GM12878 (cell line): ENCODE measurements at regions not wholly inside any gene's neighbourhood (a gene's known extent, or its start where the extent isn't known, plus 50 kb on each side); places are given as distances from the start of the nearest gene placed in this dataset.

Source experiments
- ATAC-seq: fragments of 200-7000 bp; cut with Tn5 transposase; 3 replicates; pipeline ENCODE4 v1.9.1; 2020; ENCODE audit warnings: mild to moderate bottlenecking, moderate library complexity
- BruUV-seq: library from RNA; stranded (reverse); fragments of 400-500 nt; replicated peaks from 2 replicates; lab custom pipeline; 2021; lab: Mats Ljungman, UMichigan
- CTCF ChIA-PET: fragments of 300-600 bp; sonication (Branson Sonifier 250); formaldehyde crosslinking; extraction: SDS; loops from one replicate; lab custom pipeline; 2021; ENCODE audit warnings: inconsistent platforms; lab: Yijun Ruan, JAX
- POLR2A ChIA-PET: fragments of 350-600 bp; formaldehyde crosslinking; extraction: SDS; loops from one replicate; lab custom pipeline; 2021; ENCODE audit warnings: inconsistent platforms; lab: Charles Lee
- RAD21 ChIA-PET: fragments of 300-600 bp; sonication (Branson Sonifier 250); formaldehyde crosslinking; loops from one replicate; lab custom pipeline; 2023; ENCODE audit warnings: antibody characterized with exemption; ENCODE audit not compliant: unreplicated experiment; lab: Charles Lee
- SMC1A ChIA-PET: fragments of 300-600 bp; sonication (Branson Sonifier 250); formaldehyde crosslinking; loops from one replicate; lab custom pipeline; 2023; ENCODE audit not compliant: unreplicated experiment, uncharacterized antibody; lab: Charles Lee
- DNase-seq: peaks from one replicate; pipeline ENCODE4 v3.0.0-alpha.2; 2011; ENCODE audit warnings: low read depth, low spot score
- FAIRE-seq: peaks from 3 replicates; lab custom pipeline; 2011; peaks lifted over from hg19 to GRCh38; lab: Jason Lieb, UNC
- H2AFZ ChIP-seq: 2 replicates; pipeline ENCODE4 v1.6.0; 2011; ENCODE audit warnings: low read depth, low read length, control low read depth; ENCODE audit not compliant: control insufficient read depth
- H3K27ac ChIP-seq: 2 replicates; pipeline ENCODE4 v1.5.1; 2011; ENCODE audit warnings: control low read depth; ENCODE audit not compliant: control insufficient read depth, insufficient read depth
- H3K27me3 ChIP-seq, 2 experiments: replicated peaks in 1 of 2; 2 replicates each; pipeline versions ENCODE4 v1.6.0 to v1.6.1; 2011; ENCODE audit warnings: low read length in 1 of 2; ENCODE audit not compliant: control insufficient read depth in 2 of 2, insufficient read depth in 2 of 2
- H3K36me3 ChIP-seq, 2 experiments: 2 replicates each; pipeline ENCODE4 v1.5.1; 2011; ENCODE audit warnings: low read length in 1 of 2; ENCODE audit not compliant: control insufficient read depth in 2 of 2, insufficient read depth in 2 of 2
- H3K4me1 ChIP-seq: 2 replicates; pipeline ENCODE4 v1.6.1; 2011; ENCODE audit warnings: mild to moderate bottlenecking, low read length, moderate library complexity, mixed read lengths; ENCODE audit not compliant: control insufficient read depth, insufficient read depth
- H3K4me2 ChIP-seq: 2 replicates; pipeline ENCODE4 v1.6.0; 2011; ENCODE audit warnings: control low read depth; ENCODE audit not compliant: control insufficient read depth, insufficient read depth
- H3K4me3 ChIP-seq: fragments of 200-600 bp; sonication (generic); 2 replicates; pipeline ENCODE4 v1.5.1; 2016
- H3K79me2 ChIP-seq: 2 replicates; pipeline ENCODE4 v1.6.0; 2011; ENCODE audit warnings: low read length; ENCODE audit not compliant: control insufficient read depth, insufficient read depth
- H3K9ac ChIP-seq: 2 replicates; pipeline ENCODE4 v1.8.0; 2011; ENCODE audit warnings: low read length, control low read depth, mixed read lengths; ENCODE audit not compliant: control insufficient read depth, insufficient read depth
- H3K9me3 ChIP-seq: replicated peaks from 3 replicates; pipeline ENCODE4 v1.5.1; 2011; ENCODE audit warnings: mild to moderate bottlenecking, low read length; ENCODE audit not compliant: control insufficient read depth, insufficient read depth
- H4K20me1 ChIP-seq: 2 replicates; pipeline ENCODE4 v1.6.0; 2011; ENCODE audit not compliant: control insufficient read depth, insufficient read depth
- CUX1 ChIP-seq: IDR thresholded peaks from 2 replicates; pipeline ENCODE4 v1.6.1; 2012; ENCODE audit warnings: improper control_type of control experiment, low read depth, low read length; ENCODE audit not compliant: insufficient replicate concordance
- IRF3 ChIP-seq: fragments of 450-650 bp; IDR thresholded peaks from 2 replicates; pipeline ENCODE4 v1.6.1; 2014; ENCODE audit warnings: mild to moderate bottlenecking
- SREBF1 ChIP-seq: IDR thresholded peaks from 2 replicates; pipeline ENCODE4 v1.6.1; 2012; ENCODE audit warnings: mild to moderate bottlenecking, low read length
- TBL1XR1 ChIP-seq: IDR thresholded peaks from 2 replicates; pipeline ENCODE4 v1.6.1; 2012; ENCODE audit warnings: low read depth, low read length, improper control_type of control experiment
- ZNF207 ChIP-seq: fragments of 450-650 bp; IDR thresholded peaks from 2 replicates; pipeline ENCODE4 v1.6.1; 2014; ENCODE audit warnings: antibody characterized with exemption, mild to moderate bottlenecking, borderline replicate concordance
- WGBS: methylation state at CpG from one replicate; pipeline ENCODE4 v1.1.6; 2016; ENCODE audit warnings: low lambda C conversion rate; ENCODE audit not compliant: insufficient replicate concordance, insufficient coverage; ENCODE audit errors: missing lambda C conversion rate; 5-methylcytosine and 5-hydroxymethylcytosine counted together
- in situ Hi-C: fragments of 300-500 bp; cut with MboI; formaldehyde crosslinking; loops from 9 replicates; pipeline ENCODE4 v1.14.3; 2018; ENCODE audit warnings: mixed read lengths
- intact Hi-C: fragments of 100-400 bp; cut with micrococcal nuclease; formaldehyde crosslinking; loops from one replicate; pipeline ENCODE4 v1.14.2; 2022; ENCODE audit not compliant: unreplicated experiment

- Histone ChIP-seq H4K20me1 (no peaks in the 10 kb centered on the region), H3K9me3 (no peaks in the 10 kb centered on the region), H3K27ac (no peak overlapping the region), H3K9ac (no peak overlapping the region), H2AFZ (no peak overlapping the region), H3K4me1 (no peaks in the 10 kb centered on the region), H3K4me2 (no peak overlapping the region), H3K4me3 (no peak overlapping the region), H3K27me3 (no peaks in the 10 kb centered on the region), H3K79me2 (no peaks in the 10 kb centered on the region), H3K36me3 (no peaks in the 10 kb centered on the region)
- in situ Hi-C loops (no loop called here), intact Hi-C loops (no loop called here)
- POLR2A ChIA-PET, result no interaction called here
- TF ChIP-seq SREBF1 (no peak), CUX1 (no peak), TBL1XR1 (no peak), IRF3 (no peak), ZNF207 (no peak)
- WGBS, result 10% methylated on average over 1 of the region's 1 CpG
- no peak for DNase-seq
- RAD21 ChIA-PET, result no interaction called here
- FAIRE-seq, result no peak
- ATAC-seq, result no peak
- BruUV-seq, result no TSS peak
- SMC1A ChIA-PET, result interaction anchor here (0.7 to 1.0 kb wide), 2 partner anchors 8 to 16 kb away, joined by 3 read pairs; no protein-coding TSS in a partner anchor
- CTCF ChIA-PET, result no interaction called here
Measured at GRCh38 chr7:15753887-15754579, 67.5 kb upstream of the MEOX2 start.
